ENCODE measurements at regions not wholly inside any gene's neighbourhood (a gene's known extent, or its start where the extent isn't known, plus 50 kb on each side); places are given as distances from the start of the nearest gene placed in this dataset.

DNA sequence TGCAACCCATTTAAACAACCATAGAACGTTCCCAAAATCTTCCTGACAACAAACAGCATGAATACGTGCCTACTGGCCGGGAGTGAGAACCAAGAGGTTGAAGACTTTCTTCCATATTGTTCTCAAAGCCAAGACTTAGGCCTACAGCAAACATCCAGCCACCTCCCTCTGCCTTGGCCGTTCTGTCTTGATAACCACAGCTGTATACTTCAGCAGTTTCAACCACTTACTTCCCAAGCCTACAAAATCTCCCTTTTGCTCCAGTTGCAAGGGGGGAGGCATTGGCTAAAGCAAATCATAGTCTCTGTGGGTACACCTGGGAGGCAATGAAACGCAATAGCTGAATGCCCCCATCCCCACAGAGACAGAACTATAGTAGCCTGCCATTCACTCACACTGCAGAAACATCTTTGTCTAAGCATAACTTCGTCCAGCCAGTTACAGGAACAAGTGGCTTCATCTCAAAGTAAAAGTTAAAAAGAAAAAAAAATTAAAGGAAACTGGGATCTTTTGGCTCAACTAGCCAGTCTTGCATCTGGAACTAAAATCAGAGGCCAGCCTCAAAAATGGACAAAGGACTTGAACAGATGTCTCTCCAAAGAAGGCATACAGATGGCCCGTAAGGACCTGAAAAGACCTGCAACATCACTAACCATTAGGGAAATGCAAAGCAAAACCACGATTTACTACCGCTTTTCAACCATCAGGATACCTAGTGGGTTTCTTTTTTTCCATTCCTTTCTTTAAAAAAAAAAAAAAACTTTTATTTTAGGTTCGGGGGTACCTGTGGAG is 186.0 kb downstream of the PSMG1 start:
- no peak for DNase-seq

GRCh38 chr21:38996355-38996754 is 186.9 kb downstream of the PSMG1 start:
- no peak for DNase-seq

- no peak for DNase-seq
These were observed 187.5 kb downstream of the PSMG1 start for GRCh38 chr21:38995731-38996130.

GRCh38 chr21:38995071-38995669 is 188.1 kb downstream of the PSMG1 start:
- DNase-seq, result no peak

- DNase-seq, result no peak
These were observed 188.3 kb downstream of the ETS2 start for GRCh38 chr21:38994042-38994441.

GRCh38 chr21:38993561-38993960 is 187.8 kb downstream of the ETS2 start:
- no peak for DNase-seq

DNA sequence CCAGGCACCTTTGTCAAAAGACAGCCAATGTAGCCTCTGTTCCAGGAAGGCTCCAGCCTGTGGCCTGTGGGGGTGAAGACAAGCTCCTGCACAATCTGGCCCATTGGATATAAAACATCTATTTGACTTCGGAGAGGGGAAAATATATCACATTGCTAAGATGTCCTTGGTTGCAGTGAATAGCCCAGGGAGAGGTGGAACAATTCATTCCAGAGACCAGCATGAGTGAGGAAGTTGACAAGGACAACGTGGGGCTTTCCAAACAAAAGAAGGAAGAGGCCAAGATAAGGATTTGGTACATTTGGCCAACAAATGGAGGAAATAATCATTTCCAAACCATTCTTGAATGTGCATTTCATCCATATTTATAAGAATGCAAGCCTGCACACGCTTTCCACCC is 187.0 kb downstream of the ETS2 start:
- no peak for DNase-seq

DNA sequence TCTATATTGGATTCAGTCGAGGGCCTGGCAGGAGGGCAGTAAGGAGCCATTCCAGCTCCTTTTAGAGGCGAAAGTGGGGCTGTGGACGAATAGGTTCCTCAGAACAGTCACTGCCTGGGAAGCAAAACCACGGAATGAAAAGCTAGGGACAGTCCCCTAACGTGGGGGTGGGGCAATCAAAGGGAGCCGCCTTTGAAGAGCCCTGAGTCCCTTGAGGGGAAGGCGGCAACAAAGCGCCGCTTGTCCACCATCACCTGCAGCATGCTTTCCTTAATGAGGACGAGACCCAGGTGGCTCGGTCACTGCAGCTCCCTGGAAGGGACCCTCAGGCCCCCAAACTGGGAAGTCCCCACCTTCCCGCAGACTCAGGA is 184.7 kb downstream of the ETS2 start:
- no peak for DNase-seq

DNA sequence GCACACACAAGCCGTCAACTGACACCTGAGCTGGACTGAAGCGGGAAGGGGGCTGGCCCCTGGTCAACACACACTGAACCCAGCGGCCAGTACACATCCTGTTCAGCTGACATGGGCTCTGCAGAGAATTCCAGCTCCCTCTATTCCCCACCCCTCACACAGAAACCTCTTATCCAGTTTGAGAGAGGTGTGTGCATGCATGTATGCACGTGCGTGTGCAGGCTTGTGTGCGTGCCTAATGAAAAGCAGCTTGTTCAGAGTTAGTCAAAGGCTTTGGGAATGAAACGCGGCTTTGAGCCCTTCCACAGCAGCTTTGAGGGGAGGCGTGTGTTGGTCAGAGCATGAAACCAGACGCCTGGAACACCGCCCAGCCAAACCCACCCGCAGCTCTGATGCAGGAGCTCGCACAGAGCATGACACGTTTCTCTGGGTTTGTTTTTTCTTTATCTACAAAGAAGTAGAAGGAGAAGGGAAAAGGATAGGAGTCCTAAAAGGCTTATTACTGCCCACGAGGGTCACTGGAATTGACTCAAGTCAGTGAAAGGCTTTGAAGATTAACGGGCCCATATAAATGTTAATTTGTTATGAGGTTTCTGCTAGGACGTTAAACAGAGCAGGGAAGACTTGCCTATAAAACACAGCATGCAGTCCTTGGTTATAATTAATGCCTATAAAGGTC is 184.2 kb downstream of the ETS2 start:
- no peak for DNase-seq

DNA sequence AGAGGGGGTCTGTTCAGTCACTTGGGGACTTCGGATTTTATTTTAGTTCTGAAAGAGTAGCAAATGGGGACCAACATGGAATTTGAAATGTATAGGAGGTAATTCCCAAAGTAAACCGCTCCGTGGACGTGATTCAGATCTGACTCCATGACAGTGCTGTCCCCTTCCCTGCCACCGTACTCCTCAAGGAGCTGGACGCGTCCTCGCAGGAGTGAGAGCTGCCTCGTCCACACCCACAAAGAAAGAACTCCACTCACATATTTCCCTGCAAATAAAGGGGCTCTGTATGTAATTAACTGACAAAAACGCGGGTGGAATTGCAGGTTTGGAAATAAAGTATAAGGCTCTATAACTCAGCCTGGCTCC is 183.6 kb downstream of the ETS2 start:
- DNase-seq, result no peak

DNA sequence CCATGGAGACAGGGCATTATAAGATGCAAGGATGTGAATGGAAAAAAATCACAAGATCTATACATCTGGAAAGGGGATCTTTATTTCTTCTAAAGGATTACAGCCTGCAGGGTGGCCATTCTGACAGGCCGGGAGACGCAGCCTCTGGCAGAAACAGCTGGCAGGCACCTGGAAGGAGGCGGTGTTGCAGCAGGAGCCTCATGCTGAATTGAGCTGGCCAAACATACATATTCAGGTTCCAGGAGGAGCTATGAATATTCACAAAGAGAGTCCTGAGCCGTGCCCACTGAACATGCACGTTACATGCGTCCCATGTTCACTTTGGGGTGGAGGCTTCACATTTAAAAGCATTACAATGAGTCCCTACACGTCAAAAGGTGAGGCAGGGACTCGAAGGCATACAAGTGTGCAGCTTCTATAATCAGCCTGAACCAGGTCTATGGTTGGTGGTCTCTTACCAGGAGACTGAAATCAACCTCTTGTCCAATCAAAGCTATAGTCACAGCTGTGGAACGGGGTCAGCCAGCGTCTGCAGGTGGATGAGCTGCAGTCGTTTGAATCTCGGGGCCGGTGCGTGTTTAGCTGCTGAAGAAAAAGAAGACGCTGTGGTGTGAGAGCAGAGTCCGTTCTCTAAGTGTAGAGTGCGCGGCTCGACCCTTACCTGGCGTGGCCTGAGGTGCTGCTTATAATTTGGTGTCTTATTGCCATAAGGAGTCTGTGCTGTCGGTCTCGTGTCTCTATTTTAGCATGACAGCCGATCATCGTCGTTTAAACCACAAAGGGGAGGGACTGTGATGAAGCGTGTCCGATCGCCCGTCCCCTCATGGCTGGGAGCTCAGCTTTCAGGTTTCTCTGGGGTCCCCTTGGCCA is 183.0 kb downstream of the ETS2 start:
- no peak for DNase-seq

GRCh38 chr21:38987633-38988508 is 182.1 kb downstream of the ETS2 start:
- no peak for DNase-seq

DNA sequence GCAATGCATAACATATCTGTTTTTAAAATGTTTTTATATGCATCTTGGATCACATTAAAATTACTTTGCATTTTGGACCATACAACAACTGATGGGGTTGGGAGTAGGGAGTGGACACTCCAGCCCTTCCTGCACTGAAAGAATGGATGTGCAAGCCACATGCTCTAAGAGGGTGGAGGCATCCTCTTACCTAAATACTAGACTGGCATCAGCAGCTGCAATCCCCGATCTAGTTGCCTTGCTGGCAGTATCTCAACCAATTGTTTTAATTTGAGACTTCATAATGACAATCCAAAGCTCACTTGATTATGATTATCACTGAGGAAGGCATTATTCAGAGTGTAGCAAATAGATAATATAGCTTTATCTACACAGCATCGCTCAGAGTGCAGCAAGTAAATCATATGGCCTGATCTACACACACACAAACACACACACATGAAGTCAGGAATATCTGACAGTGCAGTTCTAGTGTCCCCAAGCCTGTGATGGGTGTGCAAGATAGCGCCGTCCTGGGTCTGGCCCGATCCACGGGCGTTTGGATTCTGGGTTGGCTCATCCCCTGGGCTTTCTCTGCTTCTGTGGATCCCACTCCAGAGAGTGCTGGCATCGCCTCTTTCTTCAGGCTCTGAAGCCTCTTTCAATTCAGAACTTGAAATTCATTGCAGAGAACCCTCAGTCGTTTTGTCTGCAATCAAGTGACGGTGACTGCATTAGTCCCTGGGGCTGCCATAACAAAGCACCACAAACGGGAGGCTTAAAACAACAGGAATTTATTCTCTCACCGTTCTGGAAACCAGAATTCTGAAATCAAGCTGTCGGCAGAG is 181.3 kb downstream of the ETS2 start:
- no peak for DNase-seq

- DNase-seq, result no peak
These were observed 180.7 kb downstream of the ETS2 start for GRCh38 chr21:38986406-38986805.

DNA sequence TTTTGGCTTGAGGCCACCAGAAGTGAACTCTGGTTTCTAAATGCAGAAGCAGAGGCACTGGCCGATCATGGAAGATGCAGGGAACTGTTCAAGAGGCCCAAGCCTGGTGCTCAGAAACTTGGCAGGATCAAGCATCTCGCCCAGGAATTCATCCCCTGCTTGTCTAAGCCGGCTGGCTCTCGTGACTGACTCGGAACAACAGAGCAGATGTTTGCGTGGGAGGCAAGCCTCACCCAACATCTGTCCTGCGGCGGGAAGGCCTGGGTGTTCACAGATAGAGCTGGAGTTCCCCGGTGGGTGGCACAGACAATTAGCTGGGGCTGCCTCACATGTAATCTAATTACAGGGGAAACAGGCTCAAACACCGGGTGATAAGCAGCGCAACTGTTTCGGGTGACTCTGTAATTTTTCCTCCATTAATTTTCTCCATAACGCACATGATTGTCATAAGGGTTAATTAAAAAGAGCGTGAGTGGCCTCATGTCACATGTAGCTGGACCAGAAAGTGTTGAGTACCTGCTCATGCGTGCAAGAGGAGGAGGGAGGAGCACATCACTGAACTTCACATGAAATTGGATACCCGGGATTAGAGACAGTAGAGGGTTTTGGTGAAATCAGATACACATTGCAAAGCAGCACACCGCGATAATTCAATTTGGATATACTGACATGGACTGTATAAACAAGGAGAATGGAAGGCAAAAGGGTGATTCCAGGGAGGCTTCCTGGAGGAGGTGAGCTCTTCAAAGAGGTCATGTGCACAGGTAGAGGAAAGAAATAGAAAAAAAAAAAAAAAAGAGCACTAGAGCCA is 180.0 kb downstream of the ETS2 start:
- peak; percentile 29 for DNase-seq

- peak; percentile 11 for DNase-seq
These were observed 179.3 kb downstream of the ETS2 start for GRCh38 chr21:38984982-38985567.

DNA sequence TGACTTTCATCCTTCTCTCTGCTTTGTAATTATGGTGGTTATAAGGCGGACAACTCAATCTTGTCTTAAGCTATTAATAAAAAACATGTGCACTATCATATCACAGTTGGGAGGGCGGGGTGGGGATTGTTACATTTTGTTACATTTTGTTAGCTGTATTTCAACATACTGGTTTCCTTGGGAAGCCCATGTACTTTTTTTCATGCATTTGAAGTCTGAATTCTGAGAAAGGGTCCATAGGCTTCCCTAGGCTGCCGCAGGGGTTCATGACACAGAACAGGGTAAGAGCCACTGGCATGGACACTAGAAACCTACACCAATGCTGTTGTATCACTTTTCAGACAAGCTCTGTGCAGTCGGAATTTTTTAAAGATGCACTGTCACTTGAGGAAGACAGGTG is 178.8 kb downstream of the ETS2 start:
- no peak for DNase-seq

GRCh38 chr21:38983560-38983959 is 177.8 kb downstream of the ETS2 start:
- no peak for DNase-seq

DNA sequence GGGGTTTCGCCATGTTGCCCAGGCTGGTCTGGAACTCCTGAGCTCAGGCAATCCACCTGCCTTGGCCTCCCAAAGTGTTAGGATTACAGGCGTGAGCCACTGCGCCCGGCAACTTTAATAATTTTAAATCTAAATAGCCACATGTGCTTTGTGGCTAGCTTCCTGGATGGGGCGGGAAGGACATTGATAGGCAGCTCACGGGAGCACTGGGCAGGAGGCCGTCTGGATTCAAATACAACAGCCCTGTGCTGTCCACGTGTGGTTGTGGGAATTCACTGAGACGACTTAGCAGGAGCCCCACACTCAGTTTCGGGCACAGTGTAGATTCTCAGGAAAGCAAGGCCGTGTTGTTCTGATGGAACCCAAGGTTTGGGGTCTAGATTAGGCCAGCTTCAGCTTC is 177.1 kb downstream of the ETS2 start:
- DNase-seq, result no peak

DNA sequence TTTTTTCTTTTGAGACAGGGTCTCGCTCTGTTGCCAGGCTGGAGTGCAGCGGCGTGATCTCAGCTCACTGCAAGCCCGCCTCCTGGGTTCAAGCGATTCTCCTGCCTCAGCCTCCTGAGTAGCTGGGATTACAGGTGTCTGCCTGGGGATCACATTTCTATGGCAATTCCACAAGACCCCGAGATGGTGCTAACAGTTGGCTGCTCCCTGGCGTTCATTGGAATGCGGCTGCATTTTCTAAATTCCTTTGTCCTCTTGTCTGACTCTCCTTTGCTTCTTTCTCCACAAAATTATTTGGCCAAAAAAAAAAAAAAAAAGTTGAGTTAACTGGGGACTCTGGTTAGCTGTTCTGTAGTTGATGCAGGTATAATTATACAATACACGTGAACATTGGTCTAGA is 176.4 kb downstream of the ETS2 start:
- no peak for DNase-seq
